WTC11 (cell line): ENCODE measurements at regions not wholly inside any gene's neighbourhood (a gene's known extent, or its start where the extent isn't known, plus 50 kb on each side); places are given as distances from the start of the nearest gene placed in this dataset.

Source experiments
- ATAC-seq: fragments of 200-7000 bp; cut with Tn5 transposase; 2 replicates; pipeline ENCODE4 v1.10.0; 2021; ENCODE audit warnings: mild to moderate bottlenecking, moderate library complexity
- CTCF ChIA-PET: fragments of 300-600 bp; sonication (Branson Sonifier 250); formaldehyde crosslinking; loops from one replicate; lab custom pipeline; 2021; ENCODE audit warnings: antibody characterized with exemption; lab: Charles Lee
- POLR2A ChIA-PET: fragments of 350-600 bp; sonication (Branson Sonifier 250); formaldehyde crosslinking; loops from one replicate; lab custom pipeline; 2021; ENCODE audit warnings: antibody characterized with exemption; lab: Charles Lee
- DNase-seq: peaks from one replicate; pipeline ENCODE4 v3.0.0; 2021; ENCODE audit warnings: low spot score
- H3K27ac Mint-ChIP-seq: 2 replicates; pipeline ENCODE4 v1.8.0; 2021; ENCODE audit warnings: mixed read lengths
- H3K27me3 Mint-ChIP-seq: 2 replicates; pipeline ENCODE4 v1.8.0; 2021; ENCODE audit warnings: low read depth, mild to moderate bottlenecking, moderate library complexity, mixed read lengths
- H3K36me3 Mint-ChIP-seq: 2 replicates; pipeline ENCODE4 v1.8.0; 2021; ENCODE audit warnings: mixed read lengths
- H3K4me1 Mint-ChIP-seq: 2 replicates; pipeline ENCODE4 v1.8.0; 2022; ENCODE audit warnings: mixed read lengths
- H3K4me3 Mint-ChIP-seq: 2 replicates; pipeline ENCODE4 v1.8.0; 2021; ENCODE audit warnings: mild to moderate bottlenecking, moderate library complexity, mixed read lengths
- H3K9me3 Mint-ChIP-seq: 2 replicates; pipeline ENCODE4 v1.8.0; 2021; ENCODE audit warnings: mixed read lengths
- CREB1 ChIP-seq: sonication (generic); formaldehyde crosslinking; IDR thresholded peaks from 2 replicates; pipeline ENCODE4 v1.8.0; 2023; ENCODE audit warnings: mild to moderate bottlenecking, missing genetic modification reagents
- EMX1 ChIP-seq: fragments of 250-450 bp; sonication (Bioruptor Pico); IDR thresholded peaks from 2 replicates; pipeline ENCODE4 v1.8.0; 2021; ENCODE audit warnings: mild to moderate bottlenecking
- ESRRA ChIP-seq: sonication (generic); formaldehyde crosslinking; IDR thresholded peaks from 2 replicates; pipeline ENCODE4 v1.8.1; 2022; ENCODE audit warnings: mild to moderate bottlenecking, missing genetic modification reagents, borderline replicate concordance
- GABPB1 ChIP-seq: sonication (generic); formaldehyde crosslinking; IDR thresholded peaks from 2 replicates; pipeline ENCODE4 v1.8.1; 2023; ENCODE audit warnings: mild to moderate bottlenecking, missing genetic modification reagents
- GTF2I ChIP-seq: fragments of 250-450 bp; sonication (Bioruptor Pico); conservative IDR thresholded peaks from 2 replicates; pipeline ENCODE4 v1.4.0; 2021; ENCODE audit warnings: mild to moderate bottlenecking
- IRF2 ChIP-seq: sonication (generic); formaldehyde crosslinking; IDR thresholded peaks from 2 replicates; pipeline ENCODE4 v1.8.0; 2022; ENCODE audit warnings: low read depth, missing genetic modification reagents, borderline replicate concordance
- JAZF1 ChIP-seq: fragments of 250-450 bp; sonication (Bioruptor Pico); IDR thresholded peaks from 2 replicates; pipeline ENCODE4 v1.9.0; 2021; ENCODE audit warnings: moderate library complexity, mild to moderate bottlenecking, inconsistent platforms
- PRRX2 ChIP-seq: fragments of 250-450 bp; sonication (Bioruptor Pico); IDR thresholded peaks from 2 replicates; pipeline ENCODE4 v1.8.0; 2021; ENCODE audit warnings: mild to moderate bottlenecking
- TP53 ChIP-seq: sonication (generic); formaldehyde crosslinking; IDR thresholded peaks from 2 replicates; pipeline ENCODE4 v1.8.1; 2023; ENCODE audit warnings: mild to moderate bottlenecking, missing genetic modification reagents
- ZNF416 ChIP-seq: fragments of 250-450 bp; sonication (Bioruptor Pico); IDR thresholded peaks from 2 replicates; pipeline ENCODE4 v1.9.0; 2021; ENCODE audit warnings: mild to moderate bottlenecking, inconsistent platforms
- TF ChIP-seq, protein P1 (sequence below): sonication (generic); formaldehyde crosslinking; IDR thresholded peaks from 2 replicates; pipeline ENCODE4 v1.8.1; 2023; ENCODE audit warnings: mild to moderate bottlenecking, missing genetic modification reagents, moderate library complexity
- TF ChIP-seq, protein P2 (sequence below): fragments of 250-450 bp; sonication (Bioruptor Pico); IDR thresholded peaks from 2 replicates; pipeline ENCODE4 v1.9.0; 2021; ENCODE audit warnings: mild to moderate bottlenecking, borderline replicate concordance
- TF ChIP-seq, protein P3 (sequence below): sonication (generic); formaldehyde crosslinking; IDR thresholded peaks from 2 replicates; pipeline ENCODE4 v1.8.0; 2022; ENCODE audit warnings: missing genetic modification reagents
- TF ChIP-seq, protein P4 (sequence below): fragments of 250-450 bp; sonication (Bioruptor Pico); IDR thresholded peaks from 2 replicates; pipeline ENCODE4 v1.8.0; 2021; ENCODE audit warnings: mild to moderate bottlenecking
- TF ChIP-seq, protein P5 (sequence below): sonication (generic); formaldehyde crosslinking; IDR thresholded peaks from 2 replicates; pipeline ENCODE4 v1.8.0; 2022; ENCODE audit warnings: mild to moderate bottlenecking, missing genetic modification reagents
- TF ChIP-seq, protein P6 (sequence below): sonication (generic); formaldehyde crosslinking; IDR thresholded peaks from 2 replicates; pipeline ENCODE4 v1.8.1; 2023; ENCODE audit warnings: mild to moderate bottlenecking, missing genetic modification reagents, moderate library complexity

DNA sequence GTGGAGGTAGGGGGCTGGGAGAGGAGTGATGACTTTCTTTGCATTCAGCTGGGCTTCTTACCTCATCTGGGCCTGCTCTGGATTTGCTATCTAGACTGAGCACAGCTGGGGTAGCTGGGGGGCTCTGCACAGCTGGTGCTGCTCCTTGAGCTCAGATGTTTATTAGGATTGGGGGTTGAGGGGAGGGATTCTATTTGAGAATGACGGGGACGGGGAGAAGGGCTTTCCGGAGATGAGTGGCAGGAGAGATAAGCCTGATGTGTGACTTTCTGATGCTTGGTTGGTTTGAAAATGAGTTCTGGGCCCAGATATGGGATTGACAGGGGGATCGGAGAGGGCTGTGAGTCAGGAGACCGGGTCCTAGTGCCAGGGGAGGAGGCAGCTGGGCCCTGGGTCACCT lies 146.1 kb upstream of the CSF3R start (continued):
- TF ChIP-seq TP53 (CRISPR knock-in tag) = no peak

DNA sequence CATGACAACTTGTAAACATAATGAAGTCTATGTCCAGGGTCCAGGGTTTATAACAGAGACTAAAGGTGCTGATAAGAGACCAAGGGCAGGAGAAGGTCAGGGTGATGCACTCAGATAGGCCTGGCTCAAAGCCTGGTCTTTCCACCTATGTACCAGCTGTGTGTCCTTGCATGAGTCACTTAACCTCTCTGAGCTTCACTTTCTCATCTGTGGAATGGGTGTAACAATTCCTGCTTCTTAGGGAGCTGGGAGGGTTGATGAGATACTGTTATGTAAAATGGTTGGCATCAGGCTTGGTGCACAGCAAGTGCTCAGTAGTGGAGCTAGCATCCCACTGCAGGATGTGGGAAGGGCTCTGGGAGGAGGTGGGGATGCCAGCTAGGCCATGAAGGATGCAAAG lies 143.7 kb upstream of the CSF3R start:
- Mint-ChIP-seq H3K27ac (no peak overlapping the region), H3K27me3 (peaks cover 2% of the 10 kb centered on the region; the same call in 1 of the 2 replicates)
- ChIA-PET CTCF (interaction anchor here (0.9 to 2.1 kb wide), 4 partner anchors 17 to 84 kb away, joined by 3 to 7 read pairs (median 4); no protein-coding TSS in a partner anchor), POLR2A (no interaction called here)
- no peak for TF ChIP-seq IRF2
- TF ChIP-seq, protein P1, sequence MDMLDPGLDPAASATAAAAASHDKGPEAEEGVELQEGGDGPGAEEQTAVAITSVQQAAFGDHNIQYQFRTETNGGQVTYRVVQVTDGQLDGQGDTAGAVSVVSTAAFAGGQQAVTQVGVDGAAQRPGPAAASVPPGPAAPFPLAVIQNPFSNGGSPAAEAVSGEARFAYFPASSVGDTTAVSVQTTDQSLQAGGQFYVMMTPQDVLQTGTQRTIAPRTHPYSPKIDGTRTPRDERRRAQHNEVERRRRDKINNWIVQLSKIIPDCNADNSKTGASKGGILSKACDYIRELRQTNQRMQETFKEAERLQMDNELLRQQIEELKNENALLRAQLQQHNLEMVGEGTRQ (CRISPR knock-in tag) = no peak
- TF ChIP-seq, protein P2, sequence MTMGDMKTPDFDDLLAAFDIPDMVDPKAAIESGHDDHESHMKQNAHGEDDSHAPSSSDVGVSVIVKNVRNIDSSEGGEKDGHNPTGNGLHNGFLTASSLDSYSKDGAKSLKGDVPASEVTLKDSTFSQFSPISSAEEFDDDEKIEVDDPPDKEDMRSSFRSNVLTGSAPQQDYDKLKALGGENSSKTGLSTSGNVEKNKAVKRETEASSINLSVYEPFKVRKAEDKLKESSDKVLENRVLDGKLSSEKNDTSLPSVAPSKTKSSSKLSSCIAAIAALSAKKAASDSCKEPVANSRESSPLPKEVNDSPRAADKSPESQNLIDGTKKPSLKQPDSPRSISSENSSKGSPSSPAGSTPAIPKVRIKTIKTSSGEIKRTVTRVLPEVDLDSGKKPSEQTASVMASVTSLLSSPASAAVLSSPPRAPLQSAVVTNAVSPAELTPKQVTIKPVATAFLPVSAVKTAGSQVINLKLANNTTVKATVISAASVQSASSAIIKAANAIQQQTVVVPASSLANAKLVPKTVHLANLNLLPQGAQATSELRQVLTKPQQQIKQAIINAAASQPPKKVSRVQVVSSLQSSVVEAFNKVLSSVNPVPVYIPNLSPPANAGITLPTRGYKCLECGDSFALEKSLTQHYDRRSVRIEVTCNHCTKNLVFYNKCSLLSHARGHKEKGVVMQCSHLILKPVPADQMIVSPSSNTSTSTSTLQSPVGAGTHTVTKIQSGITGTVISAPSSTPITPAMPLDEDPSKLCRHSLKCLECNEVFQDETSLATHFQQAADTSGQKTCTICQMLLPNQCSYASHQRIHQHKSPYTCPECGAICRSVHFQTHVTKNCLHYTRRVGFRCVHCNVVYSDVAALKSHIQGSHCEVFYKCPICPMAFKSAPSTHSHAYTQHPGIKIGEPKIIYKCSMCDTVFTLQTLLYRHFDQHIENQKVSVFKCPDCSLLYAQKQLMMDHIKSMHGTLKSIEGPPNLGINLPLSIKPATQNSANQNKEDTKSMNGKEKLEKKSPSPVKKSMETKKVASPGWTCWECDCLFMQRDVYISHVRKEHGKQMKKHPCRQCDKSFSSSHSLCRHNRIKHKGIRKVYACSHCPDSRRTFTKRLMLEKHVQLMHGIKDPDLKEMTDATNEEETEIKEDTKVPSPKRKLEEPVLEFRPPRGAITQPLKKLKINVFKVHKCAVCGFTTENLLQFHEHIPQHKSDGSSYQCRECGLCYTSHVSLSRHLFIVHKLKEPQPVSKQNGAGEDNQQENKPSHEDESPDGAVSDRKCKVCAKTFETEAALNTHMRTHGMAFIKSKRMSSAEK (CRISPR knock-in tag) = no peak
- no peak for TF ChIP-seq JAZF1 (CRISPR knock-in tag)
- TF ChIP-seq, protein P3, sequence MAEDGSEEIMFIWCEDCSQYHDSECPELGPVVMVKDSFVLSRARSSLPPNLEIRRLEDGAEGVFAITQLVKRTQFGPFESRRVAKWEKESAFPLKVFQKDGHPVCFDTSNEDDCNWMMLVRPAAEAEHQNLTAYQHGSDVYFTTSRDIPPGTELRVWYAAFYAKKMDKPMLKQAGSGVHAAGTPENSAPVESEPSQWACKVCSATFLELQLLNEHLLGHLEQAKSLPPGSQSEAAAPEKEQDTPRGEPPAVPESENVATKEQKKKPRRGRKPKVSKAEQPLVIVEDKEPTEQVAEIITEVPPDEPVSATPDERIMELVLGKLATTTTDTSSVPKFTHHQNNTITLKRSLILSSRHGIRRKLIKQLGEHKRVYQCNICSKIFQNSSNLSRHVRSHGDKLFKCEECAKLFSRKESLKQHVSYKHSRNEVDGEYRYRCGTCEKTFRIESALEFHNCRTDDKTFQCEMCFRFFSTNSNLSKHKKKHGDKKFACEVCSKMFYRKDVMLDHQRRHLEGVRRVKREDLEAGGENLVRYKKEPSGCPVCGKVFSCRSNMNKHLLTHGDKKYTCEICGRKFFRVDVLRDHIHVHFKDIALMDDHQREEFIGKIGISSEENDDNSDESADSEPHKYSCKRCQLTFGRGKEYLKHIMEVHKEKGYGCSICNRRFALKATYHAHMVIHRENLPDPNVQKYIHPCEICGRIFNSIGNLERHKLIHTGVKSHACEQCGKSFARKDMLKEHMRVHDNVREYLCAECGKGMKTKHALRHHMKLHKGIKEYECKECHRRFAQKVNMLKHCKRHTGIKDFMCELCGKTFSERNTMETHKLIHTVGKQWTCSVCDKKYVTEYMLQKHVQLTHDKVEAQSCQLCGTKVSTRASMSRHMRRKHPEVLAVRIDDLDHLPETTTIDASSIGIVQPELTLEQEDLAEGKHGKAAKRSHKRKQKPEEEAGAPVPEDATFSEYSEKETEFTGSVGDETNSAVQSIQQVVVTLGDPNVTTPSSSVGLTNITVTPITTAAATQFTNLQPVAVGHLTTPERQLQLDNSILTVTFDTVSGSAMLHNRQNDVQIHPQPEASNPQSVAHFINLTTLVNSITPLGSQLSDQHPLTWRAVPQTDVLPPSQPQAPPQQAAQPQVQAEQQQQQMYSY (CRISPR knock-in tag) = no peak
- TF ChIP-seq PRRX2 = no peak
- no peak for TF ChIP-seq CREB1
- TF ChIP-seq, all 79 proteins: peak for 0
- ATAC-seq (no peak), DNase-seq (no peak)
- H3K4me1 Mint-ChIP-seq = peaks cover 27% of the 10 kb centered on the region
- H3K4me3 Mint-ChIP-seq = no peak overlapping the region
- peaks cover 5% of the 10 kb centered on the region; the same call in 1 of the 2 replicates for H3K9me3 Mint-ChIP-seq
- H3K36me3 Mint-ChIP-seq = peaks cover 6% of the 10 kb centered on the region

DNA sequence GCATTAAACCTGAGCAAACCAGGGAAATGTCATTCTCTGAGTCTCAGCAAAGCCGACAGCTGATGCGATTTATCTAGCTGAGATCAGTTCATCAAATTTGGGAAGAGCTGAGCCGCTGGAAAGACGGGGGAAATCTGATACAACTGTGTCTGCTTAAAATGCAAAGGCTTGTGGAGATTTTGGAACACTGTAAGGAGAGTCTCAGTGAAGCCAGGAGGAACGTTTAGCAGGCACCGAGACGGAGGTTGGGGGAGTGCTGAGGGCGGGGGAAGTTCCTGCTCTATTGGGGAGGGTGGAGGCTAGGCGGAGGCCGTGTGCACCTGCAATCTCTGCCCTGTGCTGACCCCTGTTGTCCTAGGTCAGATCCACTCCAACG lies 143.2 kb upstream of the CSF3R start:
- Mint-ChIP-seq H3K4me1 (peaks cover 27% of the 10 kb centered on the region), H3K9me3 (peaks cover 8% of the 10 kb centered on the region; the same call in 1 of the 2 replicates), H3K36me3 (peaks cover 10% of the 10 kb centered on the region), H3K27ac (peak overlapping the region; percentile 15; the same call in 1 of the 2 replicates), H3K27me3 (peaks cover 4% of the 10 kb centered on the region; the same call in 1 of the 2 replicates), H3K4me3 (no peak overlapping the region)
- CTCF ChIA-PET = interaction anchor here (0.9 to 2.1 kb wide), 3 partner anchors 16 to 83 kb away, joined by 4 to 7 read pairs (median 4); no protein-coding TSS in a partner anchor
- ATAC-seq (peak; percentile 21), DNase-seq (no peak)
- POLR2A ChIA-PET = no interaction called here
- TF ChIP-seq, protein P3 (CRISPR knock-in tag) = no peak
- TF ChIP-seq ESRRA (CRISPR knock-in tag) (no peak), ZNF416 (CRISPR knock-in tag) (no peak), EMX1 (CRISPR knock-in tag) (no peak), GABPB1 (no peak), GTF2I (CRISPR knock-in tag) (no peak)
- TF ChIP-seq, protein P4, sequence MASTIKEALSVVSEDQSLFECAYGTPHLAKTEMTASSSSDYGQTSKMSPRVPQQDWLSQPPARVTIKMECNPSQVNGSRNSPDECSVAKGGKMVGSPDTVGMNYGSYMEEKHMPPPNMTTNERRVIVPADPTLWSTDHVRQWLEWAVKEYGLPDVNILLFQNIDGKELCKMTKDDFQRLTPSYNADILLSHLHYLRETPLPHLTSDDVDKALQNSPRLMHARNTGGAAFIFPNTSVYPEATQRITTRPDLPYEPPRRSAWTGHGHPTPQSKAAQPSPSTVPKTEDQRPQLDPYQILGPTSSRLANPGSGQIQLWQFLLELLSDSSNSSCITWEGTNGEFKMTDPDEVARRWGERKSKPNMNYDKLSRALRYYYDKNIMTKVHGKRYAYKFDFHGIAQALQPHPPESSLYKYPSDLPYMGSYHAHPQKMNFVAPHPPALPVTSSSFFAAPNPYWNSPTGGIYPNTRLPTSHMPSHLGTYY (CRISPR knock-in tag) = no peak
- TF ChIP-seq, protein P5, sequence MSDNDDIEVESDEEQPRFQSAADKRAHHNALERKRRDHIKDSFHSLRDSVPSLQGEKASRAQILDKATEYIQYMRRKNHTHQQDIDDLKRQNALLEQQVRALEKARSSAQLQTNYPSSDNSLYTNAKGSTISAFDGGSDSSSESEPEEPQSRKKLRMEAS (CRISPR knock-in tag) = no peak
- TF ChIP-seq, protein P6, sequence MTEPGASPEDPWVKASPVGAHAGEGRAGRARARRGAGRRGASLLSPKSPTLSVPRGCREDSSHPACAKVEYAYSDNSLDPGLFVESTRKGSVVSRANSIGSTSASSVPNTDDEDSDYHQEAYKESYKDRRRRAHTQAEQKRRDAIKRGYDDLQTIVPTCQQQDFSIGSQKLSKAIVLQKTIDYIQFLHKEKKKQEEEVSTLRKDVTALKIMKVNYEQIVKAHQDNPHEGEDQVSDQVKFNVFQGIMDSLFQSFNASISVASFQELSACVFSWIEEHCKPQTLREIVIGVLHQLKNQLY (CRISPR knock-in tag) = no peak
